C4-2B (cell line): ENCODE measurements at regions not wholly inside any gene's neighbourhood (a gene's known extent, or its start where the extent isn't known, plus 50 kb on each side); places are given as distances from the start of the nearest gene placed in this dataset.

Source experiments
- ZFX ChIP-seq: fragments of 450-650 bp; IDR thresholded peaks from 2 replicates; pipeline ENCODE4 v1.6.1; 2017
- TF ChIP-seq, protein P1 (sequence below): fragments of 450-650 bp; conservative IDR thresholded peaks from 2 replicates; pipeline ENCODE4 v1.5.1; 2017; ENCODE audit warnings: mild to moderate bottlenecking

DNA sequence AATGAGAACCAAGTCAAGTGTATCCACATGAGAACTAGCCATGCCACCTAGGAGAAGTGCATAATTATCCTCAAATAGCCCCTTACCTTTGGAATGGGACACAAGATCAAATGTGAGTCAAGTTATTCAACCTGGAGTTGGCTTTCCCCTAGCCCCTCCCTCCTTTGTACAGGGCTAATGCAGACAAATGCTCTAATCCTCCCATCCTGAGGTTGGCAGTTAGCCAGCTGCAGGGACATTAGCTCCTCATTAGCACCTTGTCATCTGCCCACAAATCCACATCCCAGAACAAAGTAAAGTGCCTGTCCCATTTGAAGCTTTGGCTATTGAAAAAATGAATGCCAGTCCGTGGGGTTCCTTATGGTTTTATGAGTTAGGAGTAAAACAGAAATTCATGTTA is 294.1 kb upstream of the FANCL start:
- TF ChIP-seq, protein P1, sequence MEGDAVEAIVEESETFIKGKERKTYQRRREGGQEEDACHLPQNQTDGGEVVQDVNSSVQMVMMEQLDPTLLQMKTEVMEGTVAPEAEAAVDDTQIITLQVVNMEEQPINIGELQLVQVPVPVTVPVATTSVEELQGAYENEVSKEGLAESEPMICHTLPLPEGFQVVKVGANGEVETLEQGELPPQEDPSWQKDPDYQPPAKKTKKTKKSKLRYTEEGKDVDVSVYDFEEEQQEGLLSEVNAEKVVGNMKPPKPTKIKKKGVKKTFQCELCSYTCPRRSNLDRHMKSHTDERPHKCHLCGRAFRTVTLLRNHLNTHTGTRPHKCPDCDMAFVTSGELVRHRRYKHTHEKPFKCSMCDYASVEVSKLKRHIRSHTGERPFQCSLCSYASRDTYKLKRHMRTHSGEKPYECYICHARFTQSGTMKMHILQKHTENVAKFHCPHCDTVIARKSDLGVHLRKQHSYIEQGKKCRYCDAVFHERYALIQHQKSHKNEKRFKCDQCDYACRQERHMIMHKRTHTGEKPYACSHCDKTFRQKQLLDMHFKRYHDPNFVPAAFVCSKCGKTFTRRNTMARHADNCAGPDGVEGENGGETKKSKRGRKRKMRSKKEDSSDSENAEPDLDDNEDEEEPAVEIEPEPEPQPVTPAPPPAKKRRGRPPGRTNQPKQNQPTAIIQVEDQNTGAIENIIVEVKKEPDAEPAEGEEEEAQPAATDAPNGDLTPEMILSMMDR: no peak
- TF ChIP-seq ZFX: no peak
